DMS114 treated with DMSO at 0.1 percent for 48 hours (cell line): ENCODE measurements at regions not wholly inside any gene's neighbourhood (a gene's known extent, or its start where the extent isn't known, plus 50 kb on each side); places are given as distances from the start of the nearest gene placed in this dataset.
"Not testable (repeated sequence)": the region's sequence is repeated elsewhere in the genome, so short reads cannot be mapped to it uniquely, and the experiment has no call there.

ENCODE experiments used
- DNase-seq: peaks from one replicate; lab custom pipeline; 2025; ENCODE audit not compliant: unreplicated experiment; lab: John Stamatoyannopoulos, UW

DNA sequence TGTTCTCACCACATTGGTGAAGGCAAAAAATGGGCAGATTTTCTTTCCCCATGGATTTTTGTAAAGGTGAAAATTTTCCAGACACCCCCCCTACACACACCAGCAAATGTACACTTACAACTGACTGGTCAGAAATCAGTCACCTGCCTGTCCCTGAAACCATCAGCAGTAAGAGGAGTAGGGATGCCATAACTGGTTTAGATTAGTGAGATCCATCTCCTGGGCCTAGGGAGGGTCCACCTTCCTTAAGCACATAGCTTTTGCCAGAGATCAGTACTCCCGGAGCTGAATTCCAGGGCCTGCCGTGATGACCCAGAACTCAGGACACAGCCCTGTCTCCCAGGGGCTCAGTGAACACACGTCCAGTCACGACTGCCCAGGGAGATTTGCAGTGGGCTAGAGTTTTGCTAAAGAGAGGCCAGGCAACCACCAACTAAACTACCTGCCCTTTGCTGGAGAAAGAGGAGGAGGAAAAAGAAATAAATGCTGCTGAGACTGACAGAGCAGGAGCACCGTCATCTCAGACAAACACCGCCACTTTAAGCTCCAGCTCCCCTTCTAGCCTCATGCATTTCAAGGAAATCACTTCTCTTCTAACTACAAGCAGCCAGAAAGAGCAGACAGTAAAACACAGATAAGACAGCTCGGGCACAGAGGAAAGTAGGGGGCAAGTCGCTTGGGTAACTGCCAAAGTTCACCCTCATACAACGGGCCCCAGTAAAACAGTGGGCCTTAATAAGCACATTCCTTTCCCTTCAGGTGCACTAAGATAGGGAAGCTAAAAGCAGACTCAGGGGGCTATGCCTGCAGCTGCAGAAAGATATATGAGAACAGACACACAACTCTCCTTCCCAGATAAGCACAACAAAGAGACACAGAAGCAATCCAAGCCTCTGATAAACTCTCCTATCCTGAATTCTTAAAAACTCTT lies 82.6 kb upstream of the SPTLC3 start:
- DNase-seq = no peak

GRCh38 chr20:12927489-12927888 lies 81.3 kb upstream of the SPTLC3 start:
- DNase-seq = no peak

DNA sequence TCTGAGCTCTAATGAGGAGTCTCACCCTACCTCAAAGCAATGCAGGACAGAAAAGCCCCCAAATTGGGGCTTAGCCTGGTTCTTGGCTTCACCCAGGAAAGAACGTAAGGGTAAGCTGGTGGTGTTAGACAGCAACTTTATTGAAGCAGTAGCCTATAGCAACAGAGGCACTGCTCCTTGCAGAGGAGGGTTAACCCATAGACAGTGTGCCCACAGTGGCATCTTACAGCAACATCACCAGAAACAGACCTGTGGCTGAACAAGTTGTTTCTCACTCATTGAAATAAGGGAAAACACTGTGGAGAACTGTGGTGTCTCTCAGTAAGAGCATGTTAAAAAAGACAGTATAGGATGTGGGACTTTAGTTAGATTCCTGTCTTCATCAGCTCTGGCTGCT lies 80.4 kb upstream of the SPTLC3 start:
- no peak for DNase-seq

DNA sequence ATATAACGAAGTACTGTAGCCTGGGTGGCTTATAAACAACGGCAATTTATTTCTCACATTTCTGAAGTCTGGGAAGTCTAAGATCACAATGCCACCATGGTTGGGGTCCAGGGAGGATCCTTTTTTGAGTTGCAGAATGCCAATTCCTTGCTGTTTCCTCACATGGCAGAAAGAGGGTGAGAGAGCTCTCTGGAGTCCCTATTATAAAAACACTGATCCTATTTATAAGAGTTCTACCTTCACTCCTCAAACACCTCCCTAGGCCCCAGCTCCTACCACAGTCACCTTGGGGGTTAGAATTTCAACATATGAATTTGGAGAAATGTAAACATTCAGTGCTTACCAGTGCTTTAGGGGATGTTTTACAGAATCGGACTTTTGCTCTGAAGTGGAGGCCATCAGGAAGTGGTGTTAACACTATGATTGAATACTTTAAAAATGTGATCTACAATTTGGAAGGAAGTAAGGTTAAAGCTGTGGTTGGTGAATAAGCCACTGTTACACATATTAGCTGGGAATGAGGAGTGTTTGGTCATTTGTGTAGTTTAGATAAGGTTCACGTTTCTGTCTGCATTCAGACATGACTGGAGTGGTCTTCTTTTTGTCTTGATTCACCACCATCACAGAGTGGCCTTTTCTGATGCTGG lies 79.9 kb upstream of the SPTLC3 start:
- DNase-seq = no peak

- DNase-seq = no peak
Measured at GRCh38 chr20:12936020-12936419, 72.8 kb upstream of the SPTLC3 start.

DNA sequence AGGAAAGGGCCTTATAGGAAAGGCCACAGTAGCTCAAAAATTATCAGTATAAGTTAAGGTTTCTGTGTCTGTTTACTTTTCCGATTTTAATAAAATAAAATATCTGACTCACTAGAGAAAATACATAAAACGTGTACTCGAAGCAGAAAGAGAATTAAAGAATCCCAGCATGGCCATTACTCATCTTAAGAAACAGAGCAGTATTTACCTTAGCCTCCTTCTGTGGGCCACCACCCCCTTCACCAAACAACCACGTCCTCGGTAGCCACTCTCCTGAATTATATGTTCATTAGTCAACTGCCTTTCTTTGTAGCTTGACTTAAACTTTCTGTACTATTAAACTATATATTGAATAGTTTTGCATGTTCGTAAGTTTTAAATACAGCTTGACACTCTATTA lies 72.2 kb upstream of the SPTLC3 start:
- DNase-seq = no peak

- DNase-seq = no peak
Measured at GRCh38 chr20:12941025-12941424, 67.7 kb upstream of the SPTLC3 start.

GRCh38 chr20:12942123-12942522 lies 66.6 kb upstream of the SPTLC3 start:
- no peak for DNase-seq

- DNase-seq = no peak
Measured at GRCh38 chr20:12946789-12947188, 62.0 kb upstream of the SPTLC3 start.

DNA sequence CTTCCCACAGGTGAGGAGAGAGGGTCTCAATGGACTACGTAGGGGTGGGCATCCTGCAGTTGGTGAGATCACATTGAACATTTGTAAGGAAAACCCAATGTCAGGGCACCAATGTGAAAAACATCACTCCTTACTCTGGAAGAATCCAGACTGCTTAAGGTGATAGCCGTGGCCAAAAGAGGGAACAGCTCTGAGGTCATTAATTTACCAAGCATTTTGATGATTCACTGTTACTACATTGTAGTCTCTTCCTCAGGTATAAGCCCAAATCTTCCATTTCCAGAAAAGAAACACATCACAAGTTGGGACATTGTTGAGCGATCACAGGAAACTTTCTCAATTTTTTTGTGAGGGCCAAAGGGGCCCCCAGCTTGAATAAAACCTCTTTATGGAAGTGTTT lies 61.1 kb upstream of the SPTLC3 start:
- DNase-seq = no peak

GRCh38 chr20:12949429-12949980 lies 59.3 kb upstream of the SPTLC3 start:
- no peak for DNase-seq

DNA sequence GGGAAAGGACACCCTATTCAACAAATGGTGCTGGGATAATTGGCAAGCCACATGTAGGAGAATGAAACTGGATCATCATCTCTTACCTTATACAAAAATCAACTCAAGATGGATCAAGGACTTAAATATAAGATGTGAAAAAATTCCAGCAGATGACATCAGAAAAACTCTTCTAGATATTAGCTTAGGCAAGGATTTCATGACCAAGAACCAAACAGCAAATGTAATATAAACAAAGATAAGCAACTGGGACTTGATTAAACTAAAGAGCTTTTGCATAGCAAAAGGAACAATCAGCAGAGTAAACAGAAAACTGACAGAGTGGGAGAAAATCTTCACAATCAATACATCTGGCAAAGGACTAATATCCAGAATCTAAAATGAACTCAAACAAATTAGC lies 54.5 kb upstream of the SPTLC3 start:
- DNase-seq = not testable (repeated sequence)

DNA sequence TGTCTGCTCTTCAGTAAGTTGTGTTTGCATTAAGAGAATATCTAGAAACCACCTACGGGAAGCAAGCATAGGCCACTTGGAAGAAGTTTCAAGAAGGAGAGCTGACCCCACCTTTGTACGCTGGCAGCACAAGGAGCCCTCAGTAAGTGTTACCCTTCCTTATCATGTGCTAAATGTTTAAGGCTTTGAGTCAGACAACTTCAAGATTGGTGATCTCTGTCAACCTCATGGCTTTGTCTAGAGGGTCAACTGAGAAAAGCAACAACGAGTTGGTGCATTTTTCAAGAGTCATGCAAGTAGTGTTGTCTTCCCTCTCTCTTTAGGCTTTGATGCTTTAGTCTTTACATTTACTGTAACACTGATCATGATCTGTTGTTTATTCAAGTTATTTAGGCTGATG lies 53.2 kb upstream of the SPTLC3 start:
- DNase-seq = no peak

- DNase-seq = no peak
Measured at GRCh38 chr20:12956303-12956702, 52.5 kb upstream of the SPTLC3 start.

DNA sequence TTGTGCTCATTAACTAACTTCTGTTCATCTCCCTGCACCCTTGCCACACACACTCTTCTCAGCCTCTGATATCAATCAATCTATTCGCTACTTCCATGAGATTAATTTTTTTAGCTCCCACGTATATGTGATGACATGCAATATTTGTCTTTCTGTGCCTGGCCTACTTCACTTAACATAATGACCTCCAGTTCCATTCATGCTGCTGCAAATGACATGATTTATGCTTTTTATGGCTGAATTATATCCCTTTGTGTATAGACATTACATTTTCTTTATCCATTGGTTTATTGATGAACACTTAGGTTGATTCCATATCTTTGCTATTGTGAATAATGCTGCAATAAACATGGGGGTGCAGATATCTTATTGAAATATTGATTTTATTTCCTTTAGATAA lies 50.8 kb upstream of the SPTLC3 start:
- no peak for DNase-seq
